ENCODE measurements at regions not wholly inside any gene's neighbourhood (a gene's known extent, or its start where the extent isn't known, plus 50 kb on each side); places are given as distances from the start of the nearest gene placed in this dataset.

- Histone ChIP-seq H3K9me3 (peaks cover 0 to 3% (median 0%) of the 10 kb centered on the region in 4 donors), H3K4me3 (no peak overlapping the region), H3K36me3 (no peaks in the 10 kb centered on the region), H3K27me3 (no peaks in the 10 kb centered on the region), H3K4me1 (no peaks in the 10 kb centered on the region), H3K27ac (no peak overlapping the region)
- no peak for ATAC-seq (ENCODE audit: low FRiP score in 2 of 2)
- WGBS, 2 donors, result 4 to 100% methylated on average over 1 of the region's 1 CpG
- TF ChIP-seq EP300 (IDR thresholded peaks at IDR 0.05) (no peak), CTCF (IDR thresholded peaks at IDR 0.05) (no peak), POLR2AphosphoS5 (IDR thresholded peaks at IDR 0.05) (no peak), POLR2A (IDR thresholded peaks at IDR 0.05) (no peak)
- no peak for DNase-seq
Observed at GRCh38 chr9:85452841-85453240, 288.9 kb downstream of the AGTPBP1 start.

- Histone ChIP-seq H3K27ac (no peak overlapping the region), H3K4me1 (no peaks in the 10 kb centered on the region), H3K36me3 (no peaks in the 10 kb centered on the region), H3K9me3 (peaks cover 0 to 3% (median 0%) of the 10 kb centered on the region in 4 donors), H3K27me3 (no peaks in the 10 kb centered on the region), H3K4me3 (no peak overlapping the region)
- ATAC-seq (ENCODE audit: low FRiP score in 2 of 2) (no peak), DNase-seq (no peak)
- WGBS, 2 donors, result 79 to 87% methylated on average over 3 of the region's 3 CpGs
- TF ChIP-seq CTCF (IDR thresholded peaks at IDR 0.05) (no peak), POLR2A (IDR thresholded peaks at IDR 0.05) (no peak), EP300 (IDR thresholded peaks at IDR 0.05) (no peak), POLR2AphosphoS5 (IDR thresholded peaks at IDR 0.05) (no peak)
Observed at GRCh38 chr9:85451680-85452079, 290.1 kb downstream of the AGTPBP1 start.

- no peak overlapping the region for H3K4me3 ChIP-seq
- no peaks in the 10 kb centered on the region for H3K9me3 ChIP-seq
- ATAC-seq (ENCODE audit: low FRiP score in 2 of 2) (no peak), DNase-seq (no peak)
- H3K36me3 ChIP-seq, result no peaks in the 10 kb centered on the region
- no peak overlapping the region for H3K27ac ChIP-seq
- TF ChIP-seq POLR2A (IDR thresholded peaks at IDR 0.05) (no peak), CTCF (IDR thresholded peaks at IDR 0.05) (no peak)
- H3K4me1 ChIP-seq, result no peaks in the 10 kb centered on the region
- no peaks in the 10 kb centered on the region for H3K27me3 ChIP-seq
Observed at GRCh38 chr9:85445887-85446286, 295.9 kb downstream of the AGTPBP1 start.

- WGBS, 2 donors, result 75 to 81% methylated on average over 5 of the region's 5 CpGs
- no peaks in the 10 kb centered on the region for H3K9me3 ChIP-seq
- DNase-seq (no peak), ATAC-seq (ENCODE audit: low FRiP score in 2 of 2) (no peak)
- no peak overlapping the region for H3K27ac ChIP-seq
- no peak overlapping the region for H3K4me3 ChIP-seq
- no peaks in the 10 kb centered on the region for H3K36me3 ChIP-seq
- TF ChIP-seq CTCF (IDR thresholded peaks at IDR 0.05), result no peak
- no peak for TF ChIP-seq POLR2A (IDR thresholded peaks at IDR 0.05)
- no peak for TF ChIP-seq EP300 (IDR thresholded peaks at IDR 0.05)
- no peak for TF ChIP-seq POLR2AphosphoS5 (IDR thresholded peaks at IDR 0.05)
- H3K4me1 ChIP-seq, result no peaks in the 10 kb centered on the region
- H3K27me3 ChIP-seq, result no peaks in the 10 kb centered on the region
Observed at GRCh38 chr9:85444243-85444642, 297.5 kb downstream of the AGTPBP1 start.

GRCh38 chr9:85443190-85443598 lies 298.6 kb downstream of the AGTPBP1 start:
- H3K36me3 ChIP-seq, result no peaks in the 10 kb centered on the region
- H3K4me1 ChIP-seq, result no peaks in the 10 kb centered on the region
- no peaks in the 10 kb centered on the region for H3K27me3 ChIP-seq
- no peak for DNase-seq
- H3K4me3 ChIP-seq, result no peak overlapping the region
- no peak overlapping the region for H3K27ac ChIP-seq
- WGBS, 2 donors, result 75 to 86% methylated on average over 7 of the region's 7 CpGs
- TF ChIP-seq POLR2AphosphoS5 (IDR thresholded peaks at IDR 0.05) (no peak), CTCF (IDR thresholded peaks at IDR 0.05) (no peak), POLR2A (IDR thresholded peaks at IDR 0.05) (no peak)
- no peak for ATAC-seq (ENCODE audit: low FRiP score in 2 of 2)
- H3K9me3 ChIP-seq, result no peaks in the 10 kb centered on the region
